Activated T-helper 1 cell treated with anti-CD3 and anti-CD28 coated beads, Interleukin-12 subunit alpha, Interleukin-12 subunit beta, Interleukin-2, Interleukin-4 antibody, amounts not matched to agents 30 ng/mL and 10 ng/mL and 1 ng/mL, durations not matched to agents 14 hours and 24 hours and 36 hours (primary cell): ENCODE measurements at regions not wholly inside any gene's neighbourhood (a gene's known extent, or its start where the extent isn't known, plus 50 kb on each side); places are given as distances from the start of the nearest gene placed in this dataset.

Experiments used
- DNase-seq: peaks from one replicate; pipeline ENCODE4 v3.0.0; 2021; ENCODE audit warnings: low spot score
- H3K27ac Mint-ChIP-seq: one replicate; pipeline ENCODE4 v1.8.0; 2021; ENCODE audit warnings: mild to moderate bottlenecking, mixed read lengths
- H3K27me3 Mint-ChIP-seq: one replicate; pipeline ENCODE4 v1.8.0; 2022; ENCODE audit warnings: mild to moderate bottlenecking, moderate library complexity, mixed read lengths; ENCODE audit not compliant: insufficient read depth
- H3K36me3 Mint-ChIP-seq: one replicate; pipeline ENCODE4 v1.8.0; 2021; ENCODE audit warnings: low read depth, mixed read lengths
- H3K4me1 Mint-ChIP-seq: one replicate; pipeline ENCODE4 v1.8.0; 2021; ENCODE audit warnings: low read depth, mixed read lengths
- H3K4me3 Mint-ChIP-seq: one replicate; pipeline ENCODE4 v1.8.0; 2021; ENCODE audit warnings: mild to moderate bottlenecking, moderate library complexity, mixed read lengths
- H3K9me3 Mint-ChIP-seq: one replicate; pipeline ENCODE4 v1.8.0; 2021; ENCODE audit warnings: mixed read lengths
- intact Hi-C: fragments of 100-400 bp; cut with micrococcal nuclease; formaldehyde crosslinking; loops from one replicate; pipeline ENCODE4 v1.15.1; 2024

- Mint-ChIP-seq H3K27me3 (peaks cover 2% of the 10 kb centered on the region), H3K27ac (no peak overlapping the region), H3K4me3 (no peak overlapping the region), H3K9me3 (no peaks in the 10 kb centered on the region), H3K4me1 (no peaks in the 10 kb centered on the region), H3K36me3 (no peaks in the 10 kb centered on the region)
- intact Hi-C loops, result no loop called here
- DNase-seq, result no peak
Observed at GRCh38 chr10:2120746-2121145, 383.4 kb upstream of the ADARB2 start.

- no peak for DNase-seq
- H3K27ac Mint-ChIP-seq, result no peak overlapping the region
- H3K27me3 Mint-ChIP-seq, result peaks cover 2% of the 10 kb centered on the region
- no peaks in the 10 kb centered on the region for H3K9me3 Mint-ChIP-seq
- no peak overlapping the region for H3K4me3 Mint-ChIP-seq
- intact Hi-C loops, result no loop called here
- H3K4me1 Mint-ChIP-seq, result no peaks in the 10 kb centered on the region
- no peaks in the 10 kb centered on the region for H3K36me3 Mint-ChIP-seq
Observed at GRCh38 chr10:2119316-2119715, 382.0 kb upstream of the ADARB2 start.

GRCh38 chr10:2118201-2118600 is 380.9 kb upstream of the ADARB2 start:
- intact Hi-C loops, result no loop called here
- no peak overlapping the region for H3K4me3 Mint-ChIP-seq
- no peak for DNase-seq
- no peaks in the 10 kb centered on the region for H3K4me1 Mint-ChIP-seq
- peaks cover 2% of the 10 kb centered on the region for H3K27me3 Mint-ChIP-seq
- H3K36me3 Mint-ChIP-seq, result no peaks in the 10 kb centered on the region
- no peaks in the 10 kb centered on the region for H3K9me3 Mint-ChIP-seq
- H3K27ac Mint-ChIP-seq, result no peak overlapping the region

GRCh38 chr10:2117641-2118040 is 380.3 kb upstream of the ADARB2 start:
- H3K27me3 Mint-ChIP-seq, result no peaks in the 10 kb centered on the region
- no peaks in the 10 kb centered on the region for H3K4me1 Mint-ChIP-seq
- no peak overlapping the region for H3K27ac Mint-ChIP-seq
- intact Hi-C loops, result no loop called here
- H3K36me3 Mint-ChIP-seq, result no peaks in the 10 kb centered on the region
- no peak overlapping the region for H3K4me3 Mint-ChIP-seq
- DNase-seq, result no peak
- no peaks in the 10 kb centered on the region for H3K9me3 Mint-ChIP-seq

- intact Hi-C loops, result no loop called here
- no peaks in the 10 kb centered on the region for H3K4me1 Mint-ChIP-seq
- H3K4me3 Mint-ChIP-seq, result no peak overlapping the region
- H3K27ac Mint-ChIP-seq, result no peak overlapping the region
- no peaks in the 10 kb centered on the region for H3K27me3 Mint-ChIP-seq
- no peak for DNase-seq
- H3K36me3 Mint-ChIP-seq, result no peaks in the 10 kb centered on the region
- H3K9me3 Mint-ChIP-seq, result no peaks in the 10 kb centered on the region
Observed at GRCh38 chr10:2111965-2112364, 374.6 kb upstream of the ADARB2 start.

- H3K4me1 Mint-ChIP-seq, result no peaks in the 10 kb centered on the region
- no peak overlapping the region for H3K4me3 Mint-ChIP-seq
- H3K27ac Mint-ChIP-seq, result no peak overlapping the region
- intact Hi-C loops, result no loop called here
- H3K27me3 Mint-ChIP-seq, result no peaks in the 10 kb centered on the region
- no peaks in the 10 kb centered on the region for H3K9me3 Mint-ChIP-seq
- no peak for DNase-seq
- H3K36me3 Mint-ChIP-seq, result no peaks in the 10 kb centered on the region
Observed at GRCh38 chr10:2108496-2108895, 371.2 kb upstream of the ADARB2 start.

GRCh38 chr10:2106641-2107040 is 369.3 kb upstream of the ADARB2 start:
- intact Hi-C loops, result no loop called here
- DNase-seq, result no peak
- Mint-ChIP-seq H3K9me3 (no peaks in the 10 kb centered on the region), H3K4me1 (no peaks in the 10 kb centered on the region), H3K27me3 (no peaks in the 10 kb centered on the region), H3K36me3 (no peaks in the 10 kb centered on the region), H3K4me3 (no peak overlapping the region), H3K27ac (no peak overlapping the region)

- no peak overlapping the region for H3K4me3 Mint-ChIP-seq
- no peaks in the 10 kb centered on the region for H3K4me1 Mint-ChIP-seq
- no peaks in the 10 kb centered on the region for H3K36me3 Mint-ChIP-seq
- intact Hi-C loops, result no loop called here
- no peak overlapping the region for H3K27ac Mint-ChIP-seq
- H3K9me3 Mint-ChIP-seq, result no peaks in the 10 kb centered on the region
- no peak for DNase-seq
- no peaks in the 10 kb centered on the region for H3K27me3 Mint-ChIP-seq
Observed at GRCh38 chr10:2099321-2099720, 362.0 kb upstream of the ADARB2 start.

- DNase-seq, result no peak
- no peak overlapping the region for H3K27ac Mint-ChIP-seq
- no peak overlapping the region for H3K4me3 Mint-ChIP-seq
- intact Hi-C loops, result no loop called here
- no peaks in the 10 kb centered on the region for H3K36me3 Mint-ChIP-seq
- H3K9me3 Mint-ChIP-seq, result no peaks in the 10 kb centered on the region
- H3K27me3 Mint-ChIP-seq, result no peaks in the 10 kb centered on the region
- H3K4me1 Mint-ChIP-seq, result no peaks in the 10 kb centered on the region
Observed at GRCh38 chr10:2097937-2098336, 360.6 kb upstream of the ADARB2 start.

GRCh38 chr10:2094171-2094570 is 356.8 kb upstream of the ADARB2 start:
- Mint-ChIP-seq H3K4me3 (no peak overlapping the region), H3K27me3 (no peaks in the 10 kb centered on the region), H3K9me3 (no peaks in the 10 kb centered on the region), H3K4me1 (no peaks in the 10 kb centered on the region), H3K27ac (no peak overlapping the region), H3K36me3 (no peaks in the 10 kb centered on the region)
- intact Hi-C loops, result no loop called here
- DNase-seq, result no peak

GRCh38 chr10:2083591-2083990 is 346.3 kb upstream of the ADARB2 start:
- Mint-ChIP-seq H3K4me3 (no peak overlapping the region), H3K27ac (no peak overlapping the region), H3K36me3 (no peaks in the 10 kb centered on the region), H3K4me1 (no peaks in the 10 kb centered on the region), H3K9me3 (peaks cover 10% of the 10 kb centered on the region), H3K27me3 (no peaks in the 10 kb centered on the region)
- intact Hi-C loops, result no loop called here
- no peak for DNase-seq

GRCh38 chr10:2081501-2081900 is 344.2 kb upstream of the ADARB2 start:
- Mint-ChIP-seq H3K36me3 (no peaks in the 10 kb centered on the region), H3K9me3 (no peaks in the 10 kb centered on the region), H3K27ac (no peak overlapping the region), H3K4me3 (no peak overlapping the region), H3K27me3 (no peaks in the 10 kb centered on the region), H3K4me1 (no peaks in the 10 kb centered on the region)
- intact Hi-C loops, result no loop called here
- no peak for DNase-seq

GRCh38 chr10:2079603-2080078 is 342.3 kb upstream of the ADARB2 start:
- intact Hi-C loops, result no loop called here
- no peaks in the 10 kb centered on the region for H3K36me3 Mint-ChIP-seq
- no peaks in the 10 kb centered on the region for H3K4me1 Mint-ChIP-seq
- DNase-seq, result no peak
- H3K27me3 Mint-ChIP-seq, result no peaks in the 10 kb centered on the region
- no peak overlapping the region for H3K4me3 Mint-ChIP-seq
- H3K27ac Mint-ChIP-seq, result no peak overlapping the region
- no peaks in the 10 kb centered on the region for H3K9me3 Mint-ChIP-seq

- Mint-ChIP-seq H3K27ac (no peak overlapping the region), H3K36me3 (no peaks in the 10 kb centered on the region), H3K9me3 (no peaks in the 10 kb centered on the region), H3K4me3 (no peak overlapping the region), H3K27me3 (no peaks in the 10 kb centered on the region), H3K4me1 (no peaks in the 10 kb centered on the region)
- no peak for DNase-seq
- intact Hi-C loops, result no loop called here
Observed at GRCh38 chr10:2077231-2077630, 339.9 kb upstream of the ADARB2 start.
